Gastrocnemius medialis (tissue), 4 donors: ENCODE measurements at regions not wholly inside any gene's neighbourhood (a gene's known extent, or its start where the extent isn't known, plus 50 kb on each side); places are given as distances from the start of the nearest gene placed in this dataset.

ENCODE experiments used
- ATAC-seq, 2 donors: fragments of 150-250 bp; one replicate each; pipeline ENCODE4 v1.9.1; 2016
- DNase-seq, 2 donors: peaks; one replicate each; pipeline ENCODE4 v3.0.0-alpha.2; 2019
- H3K27ac ChIP-seq, 4 donors: fragments of 200-600 bp; sonication (generic); 1 replicate in 1 of 4; 2 replicates in 3 of 4; pipeline ENCODE4 v1.5.1; 2016 to 2018; ENCODE audit warnings: mild to moderate bottlenecking in 2 of 4, moderate library complexity in 1 of 4
- H3K27me3 ChIP-seq, 3 donors: fragments of 200-600 bp; sonication (generic) in 2 of 3; 1 replicate in 1 of 3; 2 replicates in 2 of 3; pipeline versions ENCODE4 v1.5.1 to v1.6.0; 2016 to 2019; ENCODE audit warnings: mild to moderate bottlenecking in 1 of 3, moderate library complexity in 1 of 3
- H3K36me3 ChIP-seq, 2 donors: fragments of 200-600 bp; sonication (generic) in 1 of 2; one replicate each; pipeline ENCODE4 v1.5.1; 2017 to 2018
- H3K4me1 ChIP-seq, 2 donors: fragments of 200-600 bp; sonication (generic) in 1 of 2; one replicate each; pipeline ENCODE4 v1.5.1; 2016 to 2017; ENCODE audit warnings: mild to moderate bottlenecking in 2 of 2
- H3K4me3 ChIP-seq, 4 donors: fragments of 200-600 bp; sonication (generic) in 3 of 4; 1 replicate in 1 of 4; 2 replicates in 3 of 4; pipeline ENCODE4 v1.5.1; 2016 to 2019; ENCODE audit warnings: mild to moderate bottlenecking in 2 of 4
- H3K9me3 ChIP-seq, 3 donors: fragments of 200-600 bp; sonication (generic) in 2 of 3; 1 replicate in 1 of 3; 2 replicates in 2 of 3; pipeline ENCODE4 v1.5.1; 2016 to 2019
- POLR2A ChIP-seq, 2 donors: fragments of 450-650 bp; IDR thresholded peaks; one replicate each; pipeline ENCODE4 v1.6.1; 2017; ENCODE audit warnings: antibody characterized with exemption in 2 of 2, mild to moderate bottlenecking in 2 of 2, moderate library complexity in 2 of 2
- in situ Hi-C, 4 donors: fragments of 200-750 bp; cut with MboI; loops; one replicate each; pipeline versions ENCODE4 v1.15.0 to v1.8.0; 2017; ENCODE audit warnings: low sequenced_read_pairs in 4 of 4
- intact Hi-C: fragments of 100-400 bp; cut with DNase I; formaldehyde crosslinking; loops from one replicate; pipeline ENCODE4 v1.15.1; 2023; ENCODE audit warnings: low total_unique reads
- TF ChIP-seq, protein P1 (sequence below), 5 experiments: fragments of 450-650 bp in 3 of 5; fragments of 200-600 bp in 2 of 5; sonication (generic) in 2 of 5; IDR thresholded peaks in 4 of 5; conservative IDR thresholded peaks in 1 of 5; 1 replicate in 4 of 5; 2 replicates in 1 of 5; pipeline ENCODE4 v1.5.1; 2016 to 2019; ENCODE audit warnings: antibody characterized with exemption in 5 of 5, mild to moderate bottlenecking in 3 of 5, moderate library complexity in 3 of 5

DNA sequence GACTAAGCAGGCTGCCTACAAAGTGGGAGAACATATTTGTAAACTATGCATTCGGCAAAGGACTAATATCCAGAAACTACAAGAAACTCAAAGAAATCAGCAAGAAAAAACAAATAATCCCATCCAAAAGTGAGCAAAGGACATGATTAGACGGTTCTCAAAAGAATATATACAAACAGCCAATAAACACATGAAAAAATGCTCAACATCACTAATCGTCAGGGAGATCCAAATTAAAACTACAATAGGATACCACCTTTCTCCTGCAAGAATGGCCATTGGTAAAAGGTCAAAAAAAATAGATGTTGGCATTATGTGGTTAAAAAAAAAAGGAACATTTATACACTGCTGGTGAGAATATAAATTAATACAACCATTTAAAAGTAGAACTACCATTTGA lies 259.6 kb upstream of the SLITRK3 start:
- Histone ChIP-seq H3K4me3 (no peak overlapping the region), H3K9me3 (no peaks in the 10 kb centered on the region), H3K27me3 (no peaks in the 10 kb centered on the region), H3K36me3 (no peaks in the 10 kb centered on the region), H3K4me1 (no peaks in the 10 kb centered on the region), H3K27ac (no peak overlapping the region)
- no peak for TF ChIP-seq POLR2A (IDR thresholded peaks at IDR 0.05)
- TF ChIP-seq, protein P1, sequence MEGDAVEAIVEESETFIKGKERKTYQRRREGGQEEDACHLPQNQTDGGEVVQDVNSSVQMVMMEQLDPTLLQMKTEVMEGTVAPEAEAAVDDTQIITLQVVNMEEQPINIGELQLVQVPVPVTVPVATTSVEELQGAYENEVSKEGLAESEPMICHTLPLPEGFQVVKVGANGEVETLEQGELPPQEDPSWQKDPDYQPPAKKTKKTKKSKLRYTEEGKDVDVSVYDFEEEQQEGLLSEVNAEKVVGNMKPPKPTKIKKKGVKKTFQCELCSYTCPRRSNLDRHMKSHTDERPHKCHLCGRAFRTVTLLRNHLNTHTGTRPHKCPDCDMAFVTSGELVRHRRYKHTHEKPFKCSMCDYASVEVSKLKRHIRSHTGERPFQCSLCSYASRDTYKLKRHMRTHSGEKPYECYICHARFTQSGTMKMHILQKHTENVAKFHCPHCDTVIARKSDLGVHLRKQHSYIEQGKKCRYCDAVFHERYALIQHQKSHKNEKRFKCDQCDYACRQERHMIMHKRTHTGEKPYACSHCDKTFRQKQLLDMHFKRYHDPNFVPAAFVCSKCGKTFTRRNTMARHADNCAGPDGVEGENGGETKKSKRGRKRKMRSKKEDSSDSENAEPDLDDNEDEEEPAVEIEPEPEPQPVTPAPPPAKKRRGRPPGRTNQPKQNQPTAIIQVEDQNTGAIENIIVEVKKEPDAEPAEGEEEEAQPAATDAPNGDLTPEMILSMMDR (IDR thresholded peaks at IDR 0.05 in 4 of 5, conservative IDR thresholded peaks at IDR 0.05 in 1 of 5): no peak
- ATAC-seq (no peak), DNase-seq (no peak)
- intact Hi-C loops: no loop called here
- in situ Hi-C loops: no loop called here

DNA sequence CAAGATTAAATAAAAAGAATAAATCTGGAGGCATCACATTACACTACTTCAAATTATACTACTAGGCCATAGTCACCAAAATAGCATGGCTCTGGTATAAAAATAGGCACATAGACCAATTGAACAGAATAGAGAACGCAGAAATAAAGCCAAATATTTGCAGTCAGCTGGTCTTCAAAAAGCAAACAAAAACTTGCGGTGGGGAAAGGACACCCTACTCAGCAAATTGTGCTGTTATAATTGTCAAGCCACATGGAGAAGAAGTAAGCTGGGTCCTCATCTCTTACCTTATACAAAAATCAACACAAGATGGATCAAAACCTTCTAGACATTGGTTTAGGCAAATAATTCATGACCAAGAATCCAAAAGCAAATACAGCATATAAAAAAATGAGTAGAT lies 259.2 kb upstream of the SLITRK3 start:
- no peaks in the 10 kb centered on the region for H3K9me3 ChIP-seq
- no peak for TF ChIP-seq POLR2A (IDR thresholded peaks at IDR 0.05)
- TF ChIP-seq, protein P1 (IDR thresholded peaks at IDR 0.05 in 4 of 5, conservative IDR thresholded peaks at IDR 0.05 in 1 of 5): no peak
- intact Hi-C loops (no loop called here), in situ Hi-C loops (no loop called here)
- no peaks in the 10 kb centered on the region for H3K27me3 ChIP-seq
- no peaks in the 10 kb centered on the region for H3K36me3 ChIP-seq
- no peak overlapping the region for H3K4me3 ChIP-seq
- ATAC-seq: no peak
- no peak overlapping the region for H3K27ac ChIP-seq
- DNase-seq: no peak
- H3K4me1 ChIP-seq: no peaks in the 10 kb centered on the region

- intact Hi-C loops: no loop called here
- DNase-seq (no peak), ATAC-seq (no peak)
- H3K27ac ChIP-seq: no peak overlapping the region
- H3K27me3 ChIP-seq: no peaks in the 10 kb centered on the region
- TF ChIP-seq, protein P1 (IDR thresholded peaks at IDR 0.05 in 4 of 5, conservative IDR thresholded peaks at IDR 0.05 in 1 of 5): no peak
- TF ChIP-seq POLR2A (IDR thresholded peaks at IDR 0.05): no peak
- no peak overlapping the region for H3K4me3 ChIP-seq
- no peaks in the 10 kb centered on the region for H3K36me3 ChIP-seq
- in situ Hi-C loops: no loop called here
- no peaks in the 10 kb centered on the region for H3K9me3 ChIP-seq
- H3K4me1 ChIP-seq: no peaks in the 10 kb centered on the region
Measured at GRCh38 chr3:165451371-165452070, 255.3 kb upstream of the SLITRK3 start.

GRCh38 chr3:165446555-165446954 lies 250.4 kb upstream of the SLITRK3 start:
- in situ Hi-C loops: no loop called here

More at GRCh38 chr3:165446555-165446954, 250.4 kb upstream of the SLITRK3 start:
- DNase-seq (no peak), ATAC-seq (no peak)
- intact Hi-C loops: no loop called here
- Histone ChIP-seq H3K36me3 (no peaks in the 10 kb centered on the region), H3K4me3 (no peak overlapping the region), H3K9me3 (no peaks in the 10 kb centered on the region), H3K27ac (no peak overlapping the region), H3K27me3 (no peaks in the 10 kb centered on the region), H3K4me1 (no peaks in the 10 kb centered on the region)
- TF ChIP-seq, protein P1 (IDR thresholded peaks at IDR 0.05 in 4 of 5, conservative IDR thresholded peaks at IDR 0.05 in 1 of 5): no peak
- TF ChIP-seq POLR2A (IDR thresholded peaks at IDR 0.05): no peak
